ENCODE measurements at regions not wholly inside any gene's neighbourhood (a gene's known extent, or its start where the extent isn't known, plus 50 kb on each side); places are given as distances from the start of the nearest gene placed in this dataset.

GRCh38 chr2:41832218-41832617, 215.6 kb upstream of the PKDCC start:
- DNase-seq = no peak
- Histone ChIP-seq H3K36me3 (no peaks in the 10 kb centered on the region), H3K27ac (no peak overlapping the region), H3K9me3 (no peaks in the 10 kb centered on the region), H3K27me3 (no peaks in the 10 kb centered on the region), H3K4me1 (peaks cover 11 to 20% (median 18%) of the 10 kb centered on the region in 3 donors), H3K4me3 (no peak overlapping the region)
- no peak for ATAC-seq
- no peak for FAIRE-seq
- no peak for TF ChIP-seq CTCF (IDR thresholded peaks at IDR 0.05)
- 88 to 94% methylated on average over 5 of the region's 5 CpGs for WGBS, 2 donors
- intact Hi-C loops (cut with DNase I) = no loop called here

- intact Hi-C loops (cut with DNase I) = no loop called here
- H3K36me3 ChIP-seq = no peaks in the 10 kb centered on the region
- DNase-seq (no peak), FAIRE-seq (no peak), ATAC-seq (no peak)
- 67 to 73% methylated on average over 1 of the region's 1 CpG for WGBS, 2 donors
- no peak overlapping the region for H3K27ac ChIP-seq
- H3K27me3 ChIP-seq = no peaks in the 10 kb centered on the region
- no peaks in the 10 kb centered on the region for H3K9me3 ChIP-seq
- no peak for TF ChIP-seq CTCF (IDR thresholded peaks at IDR 0.05)
- H3K4me3 ChIP-seq = no peak overlapping the region
- no peaks in the 10 kb centered on the region for H3K4me1 ChIP-seq
Measured at GRCh38 chr2:41835401-41835800, 212.4 kb upstream of the PKDCC start.

GRCh38 chr2:41836948-41837347, 210.9 kb upstream of the PKDCC start:
- Histone ChIP-seq H3K9me3 (no peaks in the 10 kb centered on the region), H3K27me3 (no peaks in the 10 kb centered on the region), H3K36me3 (no peaks in the 10 kb centered on the region), H3K4me1 (peaks cover 0 to 6% (median 4%) of the 10 kb centered on the region in 3 donors), H3K4me3 (no peak overlapping the region), H3K27ac (no peak overlapping the region)
- no peak for ATAC-seq
- 33 to 53% methylated on average over 4 of the region's 4 CpGs for WGBS, 2 donors
- TF ChIP-seq CTCF (IDR thresholded peaks at IDR 0.05) = no peak
- intact Hi-C loops (cut with DNase I) = no loop called here
- no peak for FAIRE-seq
- no peak for DNase-seq

- TF ChIP-seq CTCF (IDR thresholded peaks at IDR 0.05) = no peak
- H3K4me3 ChIP-seq = no peak overlapping the region
- DNase-seq (no peak), FAIRE-seq (no peak), ATAC-seq (no peak)
- no peaks in the 10 kb centered on the region for H3K27me3 ChIP-seq
- H3K9me3 ChIP-seq = no peaks in the 10 kb centered on the region
- peaks cover 0 to 7% (median 4%) of the 10 kb centered on the region in 3 donors for H3K4me1 ChIP-seq
- H3K36me3 ChIP-seq = no peaks in the 10 kb centered on the region
- intact Hi-C loops (cut with DNase I) = no loop called here
- H3K27ac ChIP-seq = no peak overlapping the region
Measured at GRCh38 chr2:41837610-41838009, 210.2 kb upstream of the PKDCC start.

- Histone ChIP-seq H3K4me3 (peak overlapping the region; percentile 51 to 71 (median 64)), H3K27me3 (no peaks in the 10 kb centered on the region), H3K36me3 (no peaks in the 10 kb centered on the region), H3K9me3 (no peaks in the 10 kb centered on the region), H3K27ac (peak overlapping the region; percentile 63 to 88 (median 80)), H3K4me1 (peaks cover 5 to 7% (median 6%) of the 10 kb centered on the region in 3 donors)
- 0% methylated on average over 48 of the region's 48 CpGs for WGBS, 2 donors
- ATAC-seq (peak; percentile 98 to 100 (median 100)), FAIRE-seq (peak; percentile 96), DNase-seq (peak; percentile 96 to 99 (median 98))
- peak; percentile 96 to 99 (median 98) for TF ChIP-seq CTCF (IDR thresholded peaks at IDR 0.05)
- intact Hi-C loops (cut with DNase I) = no loop called here
Measured at GRCh38 chr2:41840702-41841551, 206.9 kb upstream of the PKDCC start.

Measured in pancreas (tissue), 10 donors.